B cell (primary cell): ENCODE measurements at regions not wholly inside any gene's neighbourhood (a gene's known extent, or its start where the extent isn't known, plus 50 kb on each side); places are given as distances from the start of the nearest gene placed in this dataset.

Experiments used
- ATAC-seq: fragments of 200-7000 bp; cut with Tn5 transposase; one replicate; pipeline ENCODE4 v1.10.0; 2021; ENCODE audit warnings: low read depth, mild to moderate bottlenecking, moderate number of reproducible peaks, moderate library complexity
- CTCF ChIA-PET: fragments of 350-600 bp; sonication (Branson Sonifier 250); formaldehyde crosslinking; loops from one replicate; lab custom pipeline; 2021; ENCODE audit warnings: antibody characterized with exemption, inconsistent platforms; lab: Charles Lee
- POLR2A ChIA-PET: fragments of 350-600 bp; sonication (Branson Sonifier 250); formaldehyde crosslinking; loops from one replicate; lab custom pipeline; 2021; ENCODE audit warnings: antibody characterized with exemption; lab: Charles Lee
- DNase-seq: peaks from one replicate; pipeline ENCODE4 v3.0.0; 2013
- H2AFZ ChIP-seq: 2 replicates; pipeline ENCODE4 v1.6.1; 2012; ENCODE audit warnings: mild to moderate bottlenecking, low read depth, low read length; ENCODE audit not compliant: insufficient read depth, poor library complexity, severe bottlenecking
- H3K27ac ChIP-seq, 2 donors: 1 replicate in 1 of 2; 2 replicates in 1 of 2; pipeline ENCODE4 v1.5.1; 2012 to 2013; ENCODE audit warnings: low read length in 2 of 2, mild to moderate bottlenecking in 2 of 2, moderate library complexity in 1 of 2
- H3K27me3 ChIP-seq, 4 experiments: fragments of 200-600 bp in 1 of 4; sonication (generic) in 1 of 4; replicated peaks in 1 of 4; 1 replicate in 2 of 4; 2 replicates in 2 of 4; pipeline versions ENCODE4 v1.6.1 to v1.7.0; 2013 to 2016; ENCODE audit warnings: low read length in 3 of 4, mild to moderate bottlenecking in 2 of 4, mixed read lengths in 1 of 4, moderate library complexity in 1 of 4; ENCODE audit not compliant: insufficient read depth in 4 of 4, control insufficient read depth in 3 of 4; ENCODE audit errors: control extremely low read depth in 1 of 4
- H3K36me3 ChIP-seq, 2 experiments: replicated peaks in 1 of 2; 1 replicate in 1 of 2; 2 replicates in 1 of 2; pipeline versions ENCODE4 v1.6.1 to v1.7.1; 2013; ENCODE audit warnings: low read length in 1 of 2; ENCODE audit not compliant: insufficient read depth in 2 of 2, control insufficient read depth in 1 of 2; ENCODE audit errors: control extremely low read depth in 1 of 2, extremely low read depth in 1 of 2
- H3K4me1 ChIP-seq, 2 donors: fragments of 200-600 bp in 1 of 2; sonication (generic) in 1 of 2; 1 replicate in 1 of 2; 2 replicates in 1 of 2; pipeline versions ENCODE4 v1.5.1 to v1.6.1; 2013 to 2017; ENCODE audit warnings: low read length in 2 of 2; ENCODE audit not compliant: control insufficient read depth in 2 of 2, insufficient read depth in 2 of 2
- H3K4me2 ChIP-seq: replicated peaks from 2 replicates; pipeline ENCODE3; 2012; ENCODE audit warnings: mild to moderate bottlenecking, low read depth, low read length; ENCODE audit not compliant: poor library complexity, severe bottlenecking
- H3K4me3 ChIP-seq, 5 experiments: fragments of 200-600 bp in 1 of 5; sonication (generic) in 1 of 5; 1 replicate in 3 of 5; 2 replicates in 2 of 5; pipeline versions ENCODE4 v1.5.1 to v1.7.0; 2011 to 2016; ENCODE audit warnings: low read length in 4 of 5, mild to moderate bottlenecking in 4 of 5, low read depth in 2 of 5, control low read depth in 1 of 5, moderate library complexity in 1 of 5; ENCODE audit not compliant: insufficient read depth in 1 of 5; ENCODE audit errors: control extremely low read depth in 1 of 5, extremely low read depth in 1 of 5
- H3K79me2 ChIP-seq: fragments of 200-600 bp; sonication (generic); one replicate; pipeline ENCODE4 v1.6.0; 2016; ENCODE audit warnings: low read length; ENCODE audit not compliant: control insufficient read depth, insufficient read depth
- H3K9ac ChIP-seq: fragments of 200-600 bp; sonication (generic); 2 replicates; pipeline ENCODE4 v1.6.1; 2017; ENCODE audit warnings: mild to moderate bottlenecking, low read length, moderate library complexity
- H3K9me3 ChIP-seq, 3 donors: one replicate each; pipeline versions ENCODE4 v1.6.1 to v1.7.1; 2013; ENCODE audit warnings: low read length in 2 of 3; ENCODE audit not compliant: control insufficient read depth in 2 of 3, insufficient read depth in 1 of 3; ENCODE audit errors: control extremely low read depth in 1 of 3
- H4K20me1 ChIP-seq: 2 replicates; pipeline ENCODE4 v1.6.0; 2012; ENCODE audit warnings: mild to moderate bottlenecking, low read length; ENCODE audit not compliant: insufficient read depth, control insufficient read depth, poor library complexity, severe bottlenecking
- H3K27ac Mint-ChIP-seq: one replicate; pipeline ENCODE4 v1.8.0; 2021; ENCODE audit warnings: mixed read lengths
- H3K27me3 Mint-ChIP-seq: one replicate; pipeline ENCODE4 v1.8.0; 2021; ENCODE audit warnings: mixed read lengths
- H3K4me1 Mint-ChIP-seq: one replicate; pipeline ENCODE4 v1.8.0; 2021; ENCODE audit warnings: mixed read lengths
- H3K4me3 Mint-ChIP-seq: one replicate; pipeline ENCODE4 v1.8.0; 2021; ENCODE audit warnings: mixed read lengths
- H3K9me3 Mint-ChIP-seq: one replicate; pipeline ENCODE4 v1.8.0; 2022; ENCODE audit warnings: mixed read lengths; ENCODE audit not compliant: insufficient read depth
- EZH2 ChIP-seq: IDR thresholded peaks from 2 replicates; pipeline ENCODE4 v1.6.1; 2012; ENCODE audit warnings: borderline replicate concordance, low read depth, mild to moderate bottlenecking, moderate library complexity, low read length; ENCODE audit not compliant: insufficient read depth, poor library complexity, severe bottlenecking
- WGBS: methylation state at CpG from one replicate; pipeline ENCODE4 v1.1.5; 2013; ENCODE audit warnings: missing lambda C conversion rate; ENCODE audit not compliant: insufficient coverage; 5-methylcytosine and 5-hydroxymethylcytosine counted together
- intact Hi-C: fragments of 100-400 bp; cut with micrococcal nuclease; formaldehyde crosslinking; loops from one replicate; pipeline ENCODE4 v1.10.0; 2022
- TF ChIP-seq, protein P1 (sequence below): fragments of 200-600 bp; IDR thresholded peaks from one replicate; pipeline ENCODE4 v1.8.0; 2022; ENCODE audit warnings: antibody characterized with exemption, mild to moderate bottlenecking

DNA sequence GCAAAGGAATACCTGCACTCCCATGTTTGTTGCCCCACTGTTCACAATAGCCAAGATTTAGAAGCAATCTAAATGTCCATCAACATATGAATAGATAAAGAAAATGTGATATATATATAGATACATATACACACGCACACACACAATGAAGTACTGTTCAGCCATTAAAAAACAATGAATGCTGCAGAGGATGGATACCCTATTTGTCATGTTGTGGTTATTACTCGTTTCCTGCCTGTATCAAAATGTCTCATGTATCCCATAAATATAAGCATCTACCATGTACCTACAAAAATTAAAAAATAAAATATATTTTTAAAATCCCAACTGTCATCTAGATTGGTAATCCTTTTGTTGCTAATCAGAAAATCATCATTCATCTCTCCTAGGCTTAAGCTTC, 634.8 kb upstream of the ADGRL2 start:
- no peak overlapping the region for H3K9ac ChIP-seq
- DNase-seq (no peak), ATAC-seq (no peak)
- H3K27me3 ChIP-seq, result no peaks in the 10 kb centered on the region
- H3K27ac ChIP-seq, result no peak overlapping the region
- TF ChIP-seq, protein P1, sequence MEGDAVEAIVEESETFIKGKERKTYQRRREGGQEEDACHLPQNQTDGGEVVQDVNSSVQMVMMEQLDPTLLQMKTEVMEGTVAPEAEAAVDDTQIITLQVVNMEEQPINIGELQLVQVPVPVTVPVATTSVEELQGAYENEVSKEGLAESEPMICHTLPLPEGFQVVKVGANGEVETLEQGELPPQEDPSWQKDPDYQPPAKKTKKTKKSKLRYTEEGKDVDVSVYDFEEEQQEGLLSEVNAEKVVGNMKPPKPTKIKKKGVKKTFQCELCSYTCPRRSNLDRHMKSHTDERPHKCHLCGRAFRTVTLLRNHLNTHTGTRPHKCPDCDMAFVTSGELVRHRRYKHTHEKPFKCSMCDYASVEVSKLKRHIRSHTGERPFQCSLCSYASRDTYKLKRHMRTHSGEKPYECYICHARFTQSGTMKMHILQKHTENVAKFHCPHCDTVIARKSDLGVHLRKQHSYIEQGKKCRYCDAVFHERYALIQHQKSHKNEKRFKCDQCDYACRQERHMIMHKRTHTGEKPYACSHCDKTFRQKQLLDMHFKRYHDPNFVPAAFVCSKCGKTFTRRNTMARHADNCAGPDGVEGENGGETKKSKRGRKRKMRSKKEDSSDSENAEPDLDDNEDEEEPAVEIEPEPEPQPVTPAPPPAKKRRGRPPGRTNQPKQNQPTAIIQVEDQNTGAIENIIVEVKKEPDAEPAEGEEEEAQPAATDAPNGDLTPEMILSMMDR, result no peak
- no peak for TF ChIP-seq EZH2
- intact Hi-C loops, result no loop called here
- H3K4me1 ChIP-seq, result no peaks in the 10 kb centered on the region
- H2AFZ ChIP-seq, result no peak overlapping the region
- no peaks in the 10 kb centered on the region for H3K9me3 ChIP-seq
- H3K79me2 ChIP-seq, result no peaks in the 10 kb centered on the region
- no peaks in the 10 kb centered on the region for H3K9me3 Mint-ChIP-seq
- WGBS, result no CpG with 5 or more reads among the region's 2 CpGs
- no peaks in the 10 kb centered on the region for H3K4me1 Mint-ChIP-seq
- no peak overlapping the region for H3K4me3 Mint-ChIP-seq
- H3K27me3 Mint-ChIP-seq, result no peaks in the 10 kb centered on the region
- no peaks in the 10 kb centered on the region for H3K36me3 ChIP-seq
- ChIA-PET POLR2A (no interaction called here), CTCF (no interaction called here)
- H3K4me2 ChIP-seq, result no peak overlapping the region
- H3K27ac Mint-ChIP-seq, result no peak overlapping the region
- H4K20me1 ChIP-seq, result no peaks in the 10 kb centered on the region
- H3K4me3 ChIP-seq, result no peak overlapping the region

DNA sequence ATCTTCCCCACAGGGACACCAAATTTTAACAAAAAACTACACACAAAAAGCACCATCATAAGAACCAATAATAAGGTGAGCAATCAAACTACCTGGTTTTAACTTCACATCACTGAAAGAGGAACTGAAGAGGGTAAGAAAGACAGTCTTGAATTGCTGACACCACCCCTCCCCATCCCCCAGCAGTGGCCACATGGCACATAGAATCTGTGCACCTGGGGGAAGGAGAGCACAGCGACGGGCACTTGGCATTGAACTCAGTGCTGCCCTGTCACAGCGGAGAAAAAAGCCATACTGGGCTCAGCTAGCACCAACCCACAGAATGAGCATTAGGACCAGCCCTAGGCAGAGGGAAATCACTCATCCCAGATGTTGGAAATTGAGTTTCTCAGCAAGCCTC, 640.0 kb upstream of the ADGRL2 start:
- DNase-seq (no peak), ATAC-seq (no peak)
- Histone ChIP-seq H3K4me1 (no peaks in the 10 kb centered on the region), H3K9me3 (no peaks in the 10 kb centered on the region), H3K36me3 (no peaks in the 10 kb centered on the region), H3K27me3 (no peaks in the 10 kb centered on the region), H3K4me2 (no peak overlapping the region), H3K9ac (no peak overlapping the region), H3K4me3 (no peak overlapping the region), H4K20me1 (no peaks in the 10 kb centered on the region), H3K79me2 (no peaks in the 10 kb centered on the region), H2AFZ (no peak overlapping the region), H3K27ac (no peak overlapping the region)
- 90% methylated on average over 3 of the region's 3 CpGs for WGBS
- POLR2A ChIA-PET, result no interaction called here
- H3K4me1 Mint-ChIP-seq, result no peaks in the 10 kb centered on the region
- no peak for TF ChIP-seq EZH2
- TF ChIP-seq, protein P1, result no peak
- H3K27ac Mint-ChIP-seq, result no peak overlapping the region
- peaks cover 4% of the 10 kb centered on the region for H3K9me3 Mint-ChIP-seq
- H3K27me3 Mint-ChIP-seq, result no peaks in the 10 kb centered on the region
- H3K4me3 Mint-ChIP-seq, result no peak overlapping the region
- CTCF ChIA-PET, result interaction anchor here (1.1 kb wide), 1 partner anchor 144 kb away, joined by 3 read pairs; no protein-coding TSS in a partner anchor
- intact Hi-C loops, result no loop called here
